NOMO-1 treated with DMSO at 0.1 percent for 48 hours (cell line): ENCODE measurements at regions not wholly inside any gene's neighbourhood (a gene's known extent, or its start where the extent isn't known, plus 50 kb on each side); places are given as distances from the start of the nearest gene placed in this dataset.
"Not testable (repeated sequence)": the region's sequence is repeated elsewhere in the genome, so short reads cannot be mapped to it uniquely, and the experiment has no call there.

Source experiments
- DNase-seq: peaks from one replicate; lab custom pipeline; 2025; ENCODE audit not compliant: unreplicated experiment; lab: John Stamatoyannopoulos, UW

- not testable (repeated sequence) for DNase-seq
Observed at GRCh38 chr1:120658622-120659021, 65.1 kb upstream of the NBPF26 start.

- not testable (repeated sequence) for DNase-seq
Observed at GRCh38 chr1:120659133-120659532, 64.6 kb upstream of the NBPF26 start.

- not testable (repeated sequence) for DNase-seq
Observed at GRCh38 chr1:120664376-120665249, 59.1 kb upstream of the NBPF26 start.

DNA sequence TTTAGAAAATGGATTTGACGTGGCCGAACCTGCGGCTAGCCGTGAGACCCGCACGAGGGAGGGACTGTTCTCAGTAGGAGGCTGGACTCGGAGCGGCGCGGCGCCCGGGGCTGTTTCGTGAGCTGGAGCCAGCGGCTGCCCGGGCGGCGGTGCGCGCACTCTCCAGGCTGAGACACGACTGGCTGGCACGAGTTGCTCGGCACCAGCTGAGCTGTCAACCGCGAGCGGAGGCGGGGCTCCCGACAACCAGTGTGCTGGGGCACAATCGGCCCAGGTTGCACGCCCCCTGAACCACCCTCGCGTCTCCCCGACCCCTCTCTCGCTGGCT lies 58.5 kb upstream of the NBPF26 start:
- not testable (repeated sequence) for DNase-seq

DNA sequence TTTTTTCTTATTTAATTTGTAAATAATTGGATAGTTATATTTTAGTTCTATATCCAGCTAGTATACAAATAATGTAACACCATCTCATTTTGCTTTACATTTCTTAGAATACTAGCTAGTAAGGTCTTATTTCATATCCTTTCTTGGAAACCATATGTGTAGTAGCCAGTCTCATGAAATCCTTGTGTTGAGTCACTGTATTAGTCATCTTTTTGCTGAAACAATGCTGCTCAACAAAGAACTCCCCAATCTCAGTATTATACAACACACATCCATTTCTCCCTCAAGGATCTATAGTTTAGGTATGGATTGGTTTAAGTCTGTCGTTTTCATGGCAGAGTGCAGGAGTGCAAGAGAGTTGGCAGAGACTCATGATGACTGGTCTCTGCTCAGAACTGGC lies 55.6 kb upstream of the NBPF26 start:
- not testable (repeated sequence) for DNase-seq
